Left forelimb (tissue), 1 donor: ENCODE measurements at regions not wholly inside any gene's neighbourhood (a gene's known extent, or its start where the extent isn't known, plus 50 kb on each side); places are given as distances from the start of the nearest gene placed in this dataset.
"Not testable (repeated sequence)": the region's sequence is repeated elsewhere in the genome, so short reads cannot be mapped to it uniquely, and the experiment has no call there.

Experiments
- DNase-seq: peaks from one replicate; pipeline ENCODE4 v3.0.0-alpha.2; 2018; ENCODE audit warnings: low spot score

DNA sequence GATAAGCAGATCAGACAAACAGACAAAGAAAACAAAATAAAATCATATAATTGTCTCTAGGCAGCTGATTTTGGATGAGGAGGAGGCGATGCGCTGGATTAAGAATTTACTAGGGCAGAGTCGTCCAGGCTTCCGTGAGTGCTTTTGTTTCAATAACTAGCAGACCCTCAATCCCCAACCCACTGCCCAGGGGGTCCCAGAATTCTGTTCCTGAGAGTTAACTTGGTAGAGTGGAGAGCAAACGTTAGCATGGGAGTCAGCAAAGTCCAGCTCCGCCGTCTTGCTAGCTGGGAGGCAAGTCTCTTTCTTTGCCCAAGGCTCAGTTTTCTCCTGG is 95.5 kb upstream of the TBX5 start:
- no peak for DNase-seq

DNA sequence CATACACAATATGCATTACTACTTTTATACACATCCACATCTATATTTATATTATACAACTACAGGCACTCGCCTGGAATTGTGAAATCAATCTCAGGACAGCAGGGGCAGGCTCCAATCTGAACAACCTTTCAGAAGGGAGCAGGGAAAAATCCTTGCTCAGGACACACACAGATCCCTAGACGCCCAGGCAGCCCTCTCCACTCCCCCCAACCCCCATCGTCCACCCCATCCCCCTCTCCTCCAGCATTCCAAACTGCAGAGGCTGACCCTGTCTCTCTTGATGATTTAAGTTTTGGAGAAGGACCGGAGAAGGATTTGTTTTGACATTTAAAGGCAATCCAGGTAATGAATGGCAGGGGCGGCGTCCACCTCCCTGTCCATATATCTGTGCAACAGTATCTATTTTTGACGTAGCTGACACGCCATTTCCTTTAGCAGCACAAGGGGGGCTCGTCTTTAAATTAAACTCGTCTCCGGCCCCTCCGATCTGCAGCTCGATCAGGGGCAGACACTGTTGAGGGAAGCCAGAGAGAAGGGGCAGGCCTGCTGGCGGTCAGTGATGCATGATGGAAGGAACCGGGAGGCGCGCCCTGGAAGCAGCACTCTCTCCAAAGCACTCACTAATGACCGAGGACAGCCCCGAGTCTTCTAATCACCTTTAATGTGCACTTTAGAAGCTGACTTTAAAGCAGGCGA is 95.0 kb upstream of the TBX5 start:
- DNase-seq: no peak

DNA sequence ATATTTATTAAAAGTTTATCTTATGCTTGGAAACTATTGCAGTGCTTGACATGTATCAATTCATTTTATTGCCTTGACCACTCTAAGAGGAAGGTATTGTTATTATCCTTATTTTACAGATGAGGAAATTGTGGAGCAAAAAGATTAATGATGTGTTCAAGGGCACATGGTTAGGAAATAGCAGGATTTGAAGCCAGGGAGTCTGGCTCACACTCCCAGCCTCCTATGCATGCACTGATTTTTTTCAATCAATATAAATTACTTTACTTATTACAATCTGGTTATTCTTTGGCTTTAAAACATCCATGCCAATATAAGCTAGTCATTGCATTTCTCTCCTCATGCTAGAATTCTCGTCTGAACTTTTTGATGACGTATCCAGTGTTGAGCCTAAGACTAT is 94.2 kb upstream of the TBX5 start:
- DNase-seq: no peak

DNA sequence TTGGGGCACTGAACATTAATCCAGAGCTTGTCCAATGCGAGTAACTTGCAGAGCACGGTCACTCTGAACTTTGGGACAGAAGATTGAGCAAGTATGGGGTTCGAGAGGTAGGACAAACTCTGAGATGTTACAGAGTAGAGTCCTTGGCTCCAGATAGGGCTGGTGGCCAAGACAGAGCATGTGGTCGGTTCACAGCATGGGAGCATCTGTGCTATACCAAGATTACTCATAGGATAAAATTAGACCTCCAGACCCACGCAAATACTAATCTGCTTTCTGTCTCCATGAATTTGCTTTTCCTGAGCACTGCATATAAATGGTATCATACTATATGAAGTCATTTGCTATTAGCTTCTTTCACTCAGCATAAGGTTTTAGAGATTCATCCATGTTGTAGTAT is 93.4 kb upstream of the TBX5 start:
- DNase-seq: no peak

DNA sequence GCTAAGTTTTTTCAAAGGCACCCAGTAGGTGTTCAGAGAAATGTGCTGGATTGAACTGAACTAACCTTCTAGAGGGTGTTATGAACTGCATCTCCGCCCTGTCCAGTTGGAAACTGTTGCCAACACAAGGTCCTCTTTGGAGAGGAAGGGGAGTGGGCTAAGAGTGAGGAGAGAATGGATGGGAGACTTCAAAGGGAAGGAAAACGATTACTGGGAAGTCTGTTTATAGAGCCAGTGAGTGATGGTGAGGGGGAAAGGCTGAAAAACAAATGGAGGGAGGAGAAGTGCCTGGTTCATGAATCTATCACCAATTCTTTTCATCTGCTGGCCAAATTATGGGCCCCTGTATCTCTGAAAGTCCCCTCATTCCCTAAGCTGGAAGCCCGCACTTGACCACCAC is 86.0 kb upstream of the TBX5 start:
- no peak for DNase-seq

DNA sequence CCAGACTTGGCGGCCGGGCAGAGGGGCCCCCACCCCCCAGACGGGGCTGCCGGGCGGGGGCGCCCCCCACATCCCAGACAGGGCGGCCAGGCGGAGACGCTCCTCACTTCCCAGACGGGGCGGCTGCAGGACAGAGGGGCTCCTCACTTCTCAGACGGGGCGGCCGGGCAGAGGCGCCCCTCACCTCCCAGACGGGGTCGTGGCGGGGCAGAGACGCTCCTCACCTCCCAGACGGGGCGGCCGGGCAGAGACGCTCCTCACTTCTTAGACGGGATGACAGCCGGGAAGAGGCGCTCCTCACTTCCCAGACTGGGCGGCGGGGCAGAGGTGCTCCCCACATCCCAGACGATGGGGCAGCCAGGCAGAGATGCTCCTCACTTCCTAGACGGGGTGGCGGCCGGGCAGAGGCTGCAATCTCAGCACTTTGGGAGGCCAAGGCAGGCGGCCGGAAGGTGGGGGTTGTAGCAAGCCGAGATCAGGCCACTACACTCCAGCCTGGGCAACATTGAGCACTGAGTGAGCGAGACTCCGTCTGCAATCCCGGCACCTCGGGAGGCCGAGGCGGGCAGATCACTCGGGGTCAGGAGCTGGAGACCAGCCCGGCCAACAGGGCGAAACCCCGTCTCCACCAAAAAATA is 79.0 kb upstream of the TBX5 start:
- DNase-seq: not testable (repeated sequence)

DNA sequence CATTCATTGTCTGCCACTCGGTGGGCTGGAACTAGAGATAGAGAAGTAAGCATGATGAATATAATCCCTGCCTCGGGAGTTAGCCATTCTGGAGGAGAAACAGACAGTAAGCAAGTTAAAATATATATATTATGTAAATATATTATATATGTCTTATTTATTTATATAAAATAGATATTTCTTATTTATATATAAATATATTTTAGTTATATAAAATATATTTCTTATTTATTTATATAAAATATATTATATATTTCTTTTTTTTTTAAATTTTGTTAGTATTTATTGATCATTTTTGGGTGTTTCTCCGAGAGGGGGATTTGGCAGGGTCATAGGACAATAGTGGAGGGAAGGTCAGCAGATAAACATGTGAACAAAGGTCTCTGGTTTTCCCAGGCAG is 78.1 kb upstream of the TBX5 start:
- DNase-seq: no peak

DNA sequence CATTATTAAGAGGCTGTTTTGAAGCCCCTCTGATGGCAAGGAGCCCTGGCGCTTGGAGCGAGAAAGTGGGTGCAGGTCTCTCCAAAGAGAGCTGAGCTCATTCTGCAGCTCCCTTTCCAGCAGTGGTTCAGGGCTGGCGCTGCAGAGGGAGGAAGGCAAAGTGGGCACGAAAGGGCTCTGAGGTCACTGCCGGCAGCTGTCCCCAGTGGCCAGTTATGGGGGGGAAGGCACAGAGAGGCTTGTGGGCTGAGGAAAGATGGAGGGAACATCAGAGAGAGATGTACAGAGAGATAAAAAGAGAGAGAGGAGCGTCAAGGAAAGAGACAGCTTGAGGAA is 75.2 kb upstream of the TBX5 start:
- no peak for DNase-seq

DNA sequence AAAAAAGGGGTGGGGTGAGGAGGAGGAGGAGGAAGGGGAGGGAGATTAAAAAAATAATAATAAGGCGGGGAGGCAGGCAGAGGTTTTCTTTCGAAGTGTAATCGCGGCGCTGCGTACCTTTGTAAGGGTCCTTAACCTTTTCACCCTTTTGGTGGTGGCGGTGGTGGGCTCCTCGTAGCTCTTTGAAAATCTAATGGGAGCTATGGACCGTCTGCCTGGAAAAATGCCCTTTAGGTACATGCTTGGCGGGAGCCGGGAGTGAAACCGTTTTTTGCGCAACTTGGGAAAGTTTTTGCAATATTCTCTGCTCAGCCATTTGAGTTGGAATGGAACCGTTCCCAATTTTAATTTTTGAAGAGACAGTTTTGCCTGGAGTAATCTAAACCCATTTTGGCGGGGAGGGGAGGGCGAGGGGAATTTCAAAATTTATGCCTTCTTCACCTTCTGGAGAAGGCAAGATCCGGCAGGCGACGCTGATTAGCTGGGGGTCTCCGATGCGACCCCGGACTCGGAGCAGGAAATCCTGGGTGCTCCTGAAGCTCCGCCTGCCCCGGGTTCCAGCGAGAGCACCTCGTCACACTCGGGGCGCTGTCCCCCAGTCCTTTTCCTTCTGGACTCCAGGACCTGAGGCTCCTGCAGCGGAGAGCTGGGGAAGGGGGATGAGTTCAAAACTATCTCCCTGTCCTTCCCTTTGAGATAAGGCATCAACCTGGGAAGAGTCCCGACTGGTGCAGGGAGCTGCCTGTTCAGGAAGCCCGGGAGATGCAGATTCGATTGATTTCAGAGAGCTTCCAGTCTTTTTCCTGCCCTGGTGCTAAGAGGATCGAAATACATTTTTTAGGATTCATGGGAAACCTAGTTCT is 74.6 kb upstream of the TBX5 start:
- no peak for DNase-seq

DNA sequence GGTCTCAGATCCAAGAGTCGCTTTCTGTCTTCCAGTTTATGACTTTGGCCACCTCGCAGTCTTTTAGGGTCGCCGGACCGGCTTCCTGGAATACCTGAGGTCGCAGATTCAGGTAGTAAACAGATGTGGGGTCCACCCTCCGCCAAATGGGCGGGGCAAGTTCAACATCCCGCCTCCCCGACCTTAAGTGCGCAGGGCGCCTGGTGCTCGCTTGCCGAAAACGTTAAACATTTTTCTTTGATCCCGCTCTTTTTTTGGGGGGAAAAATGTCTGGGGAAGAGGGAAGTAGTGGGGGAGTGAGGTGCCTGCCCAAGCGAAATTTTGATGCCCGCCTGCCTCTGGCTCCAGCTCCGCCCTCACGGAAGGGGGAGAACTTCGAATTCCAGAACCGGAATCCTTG is 73.9 kb upstream of the TBX5 start:
- peak; percentile 68 for DNase-seq

DNA sequence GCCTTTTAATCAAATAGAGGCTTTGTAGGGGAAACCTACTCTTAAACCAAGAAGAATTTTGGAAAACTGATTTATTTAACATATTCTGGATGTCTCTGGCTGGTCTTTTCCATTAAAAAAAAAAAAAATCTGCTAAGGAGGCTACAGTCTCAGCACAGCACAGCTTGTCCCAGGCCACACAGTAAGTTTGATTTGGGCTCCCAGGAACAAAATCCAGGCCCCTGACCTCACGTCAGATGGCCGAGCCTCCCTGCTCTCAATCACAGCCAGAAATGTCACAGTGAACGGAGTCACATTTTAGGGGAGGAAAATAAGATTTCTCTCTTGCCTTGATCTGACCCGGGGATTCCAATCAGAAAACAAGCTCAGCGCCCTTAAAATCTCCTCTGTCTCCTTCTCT is 72.9 kb upstream of the TBX5 start:
- DNase-seq: no peak

DNA sequence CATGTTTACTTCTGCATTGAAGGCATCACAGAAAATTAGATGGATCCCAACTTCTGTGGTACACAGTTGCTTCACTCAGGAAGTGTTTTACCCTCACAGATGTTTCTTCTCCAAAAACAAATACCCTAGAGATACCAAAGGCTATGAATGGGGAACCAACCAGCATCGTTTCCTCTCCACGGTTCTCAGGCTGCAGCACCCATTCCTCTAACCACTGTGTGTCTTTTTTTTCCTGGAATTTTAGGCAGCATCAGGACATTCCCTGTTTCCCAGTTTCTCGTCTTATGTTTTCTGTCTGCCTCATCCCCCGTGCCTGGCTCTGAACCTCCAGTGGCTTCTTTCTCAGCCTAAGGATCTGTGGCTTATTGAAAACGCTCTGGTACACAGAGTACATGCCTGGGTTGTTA is 72.0 kb upstream of the TBX5 start:
- no peak for DNase-seq

DNA sequence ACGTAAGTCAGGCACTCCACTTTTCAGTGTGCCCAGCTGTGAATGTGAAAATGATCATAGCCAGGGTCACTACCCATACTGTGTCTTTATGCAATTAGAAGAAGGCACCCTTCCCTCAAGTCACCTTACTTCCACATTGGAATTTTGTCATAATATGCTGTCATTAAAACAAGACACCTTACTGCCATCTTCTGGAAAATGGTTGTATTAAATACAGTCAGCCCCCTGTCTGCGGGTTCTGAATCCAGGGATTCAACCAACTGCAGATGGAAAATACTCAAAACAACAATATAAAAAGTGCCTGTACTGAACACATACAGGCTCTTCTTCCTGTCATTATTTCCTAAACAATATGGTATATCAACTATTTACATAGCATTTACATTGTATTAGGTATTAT is 70.2 kb upstream of the TBX5 start:
- no peak for DNase-seq

DNA sequence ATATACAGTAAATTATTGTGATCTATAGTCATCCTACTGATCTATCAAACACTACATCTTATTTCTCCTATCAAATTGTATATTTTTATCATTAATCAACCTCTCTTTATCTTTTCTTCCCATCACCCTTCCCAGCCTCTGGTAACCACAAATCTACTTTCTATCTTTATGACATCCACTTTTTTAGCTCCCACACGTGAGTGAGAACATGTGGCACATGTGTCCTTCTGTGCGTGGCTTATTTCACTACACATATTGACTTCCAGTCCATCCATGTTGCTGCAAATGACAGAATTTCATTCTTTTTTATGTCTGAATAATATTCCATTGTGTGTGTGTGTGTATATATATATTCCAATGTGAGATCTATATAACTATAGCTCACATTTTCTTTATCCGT is 67.8 kb upstream of the TBX5 start:
- no peak for DNase-seq

DNA sequence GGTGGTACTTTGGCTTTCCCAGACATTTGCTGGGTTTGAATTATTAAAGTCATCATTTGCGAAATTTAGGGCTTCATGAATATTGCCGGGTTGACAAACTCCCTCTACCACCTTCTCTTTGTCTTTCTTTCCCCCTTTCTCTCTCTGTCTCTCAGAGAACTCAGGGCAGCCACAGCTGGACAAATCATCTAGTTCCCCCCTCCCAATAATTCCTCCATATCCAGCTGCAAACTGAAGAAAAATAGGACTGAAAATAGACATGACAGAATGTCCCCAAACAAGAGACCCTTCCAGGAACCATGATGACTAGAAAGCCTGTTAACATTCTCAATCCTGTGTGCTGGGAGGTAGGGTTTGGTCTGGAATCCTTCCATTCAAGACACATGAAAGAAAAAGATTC is 67.1 kb upstream of the TBX5 start:
- no peak for DNase-seq

DNA sequence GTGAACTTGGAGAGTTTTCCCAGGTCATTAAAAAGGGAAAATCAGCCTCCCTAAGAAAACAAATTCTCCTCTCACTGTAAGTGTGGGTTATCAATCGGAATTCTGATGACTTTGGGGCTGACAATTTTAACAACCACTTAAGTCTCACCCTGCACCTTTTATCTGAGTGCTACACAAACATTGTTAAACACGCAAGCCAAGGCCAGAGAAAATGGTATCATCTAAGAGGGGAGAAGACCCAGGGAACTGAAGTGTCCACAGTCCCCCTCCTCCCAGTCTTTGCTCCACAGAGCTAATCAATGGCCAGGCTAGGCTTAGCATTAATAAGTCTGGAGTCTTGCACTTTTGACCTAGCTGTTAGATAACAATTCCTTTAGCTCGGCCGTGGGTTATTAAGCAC is 51.7 kb upstream of the TBX5 start:
- no peak for DNase-seq
